GM21825 (cell line): ENCODE measurements at regions not wholly inside any gene's neighbourhood (a gene's known extent, or its start where the extent isn't known, plus 50 kb on each side); places are given as distances from the start of the nearest gene placed in this dataset.

Experiments used
- ATAC-seq: cut with Tn5 transposase; IDR thresholded peaks from one replicate; pipeline ENCODE4 v1.9.1; 2021; ENCODE audit warnings: mild to moderate bottlenecking, moderate library complexity; ENCODE audit not compliant: unreplicated experiment

DNA sequence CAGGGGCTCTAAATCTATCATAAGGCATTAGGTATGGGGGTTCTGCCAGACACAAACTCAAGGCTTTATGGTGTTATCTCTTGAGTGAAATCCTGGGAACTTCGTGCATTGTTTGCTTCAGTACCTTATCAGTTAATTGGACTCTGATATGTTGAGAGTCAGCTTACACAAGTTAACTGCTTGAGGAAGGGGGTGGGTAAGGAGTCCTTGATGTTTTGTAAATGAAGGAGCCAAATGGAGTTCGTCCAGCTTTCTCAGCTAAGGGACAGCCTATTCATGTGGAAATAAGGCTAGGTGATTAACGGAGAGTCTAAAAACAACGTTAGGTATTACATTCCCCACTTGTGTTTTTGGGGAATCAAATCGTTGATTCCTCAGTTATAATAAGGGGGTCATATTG lies 157.4 kb downstream of the TRIM27 start:
- no peak for ATAC-seq

DNA sequence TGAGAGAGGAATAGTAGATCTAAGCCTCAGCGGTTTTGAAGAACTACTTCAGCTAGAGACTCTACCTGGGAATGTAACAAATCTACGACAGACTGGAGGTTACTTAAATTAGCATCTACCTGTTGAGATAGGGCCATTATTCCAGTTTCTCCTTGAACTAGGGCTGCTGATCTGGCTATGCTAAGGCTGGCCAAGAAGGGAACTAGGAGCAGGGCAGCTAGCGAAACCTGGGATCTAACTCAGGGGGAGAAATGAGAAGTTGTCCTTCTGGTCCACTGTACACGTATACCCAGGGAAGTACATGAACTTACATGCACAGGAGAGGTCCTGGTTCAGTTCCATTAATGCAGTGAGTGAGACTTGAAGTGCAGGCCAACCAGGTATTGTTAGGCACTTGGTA lies 156.7 kb downstream of the TRIM27 start:
- no peak for ATAC-seq

- no peak for ATAC-seq
Observed at GRCh38 chr6:28767691-28768090, 156.1 kb downstream of the TRIM27 start.

DNA sequence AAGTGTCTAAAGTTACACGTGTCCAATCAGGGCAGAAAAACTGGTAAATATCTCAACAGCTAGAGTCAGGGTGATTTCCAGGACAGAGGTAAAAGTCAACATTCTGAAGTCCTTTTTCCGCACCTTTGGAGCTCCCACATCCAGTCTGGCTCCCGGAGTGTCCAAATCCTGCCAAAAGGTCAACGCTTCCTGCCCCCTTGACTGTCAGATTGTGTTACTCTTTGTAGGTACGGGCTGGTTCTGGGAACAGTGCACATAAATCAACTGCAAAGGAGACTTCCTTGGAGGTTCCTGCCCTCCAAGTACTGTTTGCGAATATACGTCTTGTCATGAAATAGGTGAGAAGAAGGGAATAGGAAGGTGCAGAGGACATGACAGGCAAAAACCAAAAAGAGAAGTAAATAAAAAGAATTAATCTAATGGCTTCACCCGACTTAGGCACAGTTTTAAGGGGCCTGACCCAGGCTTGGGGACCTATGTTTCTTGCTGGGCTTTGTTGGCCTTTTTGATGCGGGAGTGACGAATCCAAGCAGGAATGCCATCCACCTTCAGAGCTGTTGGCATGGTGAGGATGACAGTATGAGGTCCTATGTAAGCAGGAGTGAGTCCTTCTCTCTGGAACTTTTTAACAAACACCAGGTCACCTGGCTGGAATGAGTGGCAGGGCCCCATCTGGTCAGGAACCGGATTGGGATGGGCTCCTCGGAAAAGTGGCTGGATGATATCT lies 155.4 kb downstream of the TRIM27 start:
- ATAC-seq: no peak

DNA sequence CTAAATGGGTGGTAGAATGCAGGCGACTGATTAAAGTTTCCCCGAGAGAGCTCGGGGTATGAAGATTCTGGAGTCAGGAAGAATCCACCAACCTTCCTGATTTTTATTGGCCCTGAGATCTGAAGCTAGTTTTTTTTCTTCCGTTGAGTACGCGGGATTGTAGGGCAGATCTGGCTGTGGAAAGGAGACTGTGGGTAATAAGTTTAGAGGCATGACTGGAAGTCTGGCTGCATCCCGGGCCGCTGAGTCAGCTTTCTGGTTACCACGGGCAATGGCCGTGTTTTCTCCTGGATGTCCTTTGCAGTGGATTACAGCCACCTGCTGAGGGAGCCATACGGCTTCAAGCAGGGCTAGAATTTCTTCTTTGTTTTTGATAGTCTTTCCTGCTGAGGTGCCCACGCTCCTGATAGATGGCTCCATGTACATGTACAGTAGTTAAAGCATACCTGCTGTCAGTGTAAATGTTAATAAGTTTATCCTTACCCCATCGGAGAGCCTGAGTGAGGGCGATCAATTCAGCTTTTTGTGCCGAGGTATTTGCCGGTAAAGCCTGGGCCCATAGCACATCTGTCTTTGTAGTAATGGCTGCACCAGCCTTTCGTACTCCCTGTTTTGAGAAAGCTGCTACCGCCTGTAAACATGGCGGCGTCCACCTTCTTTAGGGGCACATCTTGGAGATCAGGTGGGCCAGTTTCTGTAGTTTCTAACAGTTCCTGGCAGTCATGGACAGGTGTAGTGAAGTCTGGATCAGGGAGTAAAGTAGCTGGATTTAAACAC lies 154.0 kb downstream of the TRIM27 start:
- no peak for ATAC-seq

DNA sequence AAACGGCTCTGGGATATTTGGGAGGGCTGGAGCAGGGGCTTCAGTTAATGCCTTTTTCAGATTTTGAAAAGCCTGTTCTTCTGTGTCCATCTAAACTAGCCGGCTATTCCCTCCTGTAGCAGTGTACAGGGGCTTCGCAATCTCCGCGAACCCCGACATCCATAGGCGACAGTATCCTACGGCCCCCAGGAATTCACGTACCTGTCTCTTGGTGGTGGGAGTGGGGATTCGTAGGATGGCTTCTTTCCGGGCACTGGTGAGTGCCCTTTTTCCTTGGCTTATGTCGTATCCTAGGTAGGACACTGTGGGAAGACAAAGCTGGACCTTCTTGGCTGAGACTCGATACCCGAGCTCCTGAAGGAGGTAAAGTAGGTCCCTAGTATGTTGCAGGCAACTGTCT lies 153.1 kb downstream of the TRIM27 start:
- ATAC-seq: no peak

- no peak for ATAC-seq
Observed at GRCh38 chr6:28771401-28772267, 152.2 kb downstream of the TRIM27 start.

DNA sequence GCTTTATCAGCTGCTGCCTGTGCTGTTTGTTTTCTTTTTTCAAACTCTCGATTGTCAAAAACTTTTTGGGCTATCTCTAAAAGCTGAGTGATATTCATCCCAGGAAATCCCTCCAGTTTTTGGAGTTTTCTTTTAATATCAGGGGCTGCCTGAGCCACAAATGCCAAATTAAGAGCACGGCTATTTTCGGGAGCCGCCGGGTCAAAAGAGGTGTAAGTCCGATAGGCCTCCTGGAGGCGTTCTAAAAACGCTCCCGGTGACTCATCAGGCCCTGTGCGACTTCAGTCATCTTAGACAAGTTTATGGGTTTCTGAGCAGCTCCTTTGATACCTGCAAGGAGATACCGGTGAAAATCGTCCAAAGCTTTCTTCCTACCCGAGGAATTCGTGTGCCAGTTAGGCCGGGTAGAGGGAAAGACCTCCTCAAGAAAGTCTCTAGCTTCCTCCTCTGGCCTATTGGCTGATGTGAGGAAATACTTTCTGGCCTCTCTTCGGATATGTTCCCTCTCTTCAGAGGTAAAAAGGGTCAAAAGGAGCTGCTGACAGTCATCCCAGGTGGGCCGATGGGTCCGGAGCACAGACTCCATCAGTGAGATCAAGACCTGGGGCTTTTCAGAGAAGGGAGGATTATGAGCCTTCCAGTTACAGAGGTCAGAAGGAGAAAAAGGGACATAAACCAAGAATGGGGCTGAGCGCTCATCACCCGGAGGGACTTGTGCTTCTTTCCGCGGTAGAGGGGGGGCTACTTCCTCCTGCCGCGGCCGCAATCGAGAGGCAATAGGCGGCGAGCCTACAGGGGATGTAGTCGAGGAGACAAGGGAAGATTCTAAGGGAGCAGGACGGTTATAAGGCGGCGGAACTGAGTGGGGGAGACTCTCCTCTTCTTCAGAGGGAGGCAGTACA lies 151.1 kb downstream of the TRIM27 start:
- no peak for ATAC-seq

- no peak for ATAC-seq
Observed at GRCh38 chr6:28774292-28775051, 149.3 kb downstream of the TRIM27 start.

- no peak for ATAC-seq
Observed at GRCh38 chr6:28775052-28775376, 148.8 kb downstream of the TRIM27 start.

GRCh38 chr6:28775405-28776129 lies 148.2 kb downstream of the TRIM27 start:
- ATAC-seq: no peak

- ATAC-seq: no peak
Observed at GRCh38 chr6:28776269-28777146, 147.3 kb downstream of the TRIM27 start.

- ATAC-seq: no peak
Observed at GRCh38 chr6:28777147-28777461, 146.7 kb downstream of the TRIM27 start.

DNA sequence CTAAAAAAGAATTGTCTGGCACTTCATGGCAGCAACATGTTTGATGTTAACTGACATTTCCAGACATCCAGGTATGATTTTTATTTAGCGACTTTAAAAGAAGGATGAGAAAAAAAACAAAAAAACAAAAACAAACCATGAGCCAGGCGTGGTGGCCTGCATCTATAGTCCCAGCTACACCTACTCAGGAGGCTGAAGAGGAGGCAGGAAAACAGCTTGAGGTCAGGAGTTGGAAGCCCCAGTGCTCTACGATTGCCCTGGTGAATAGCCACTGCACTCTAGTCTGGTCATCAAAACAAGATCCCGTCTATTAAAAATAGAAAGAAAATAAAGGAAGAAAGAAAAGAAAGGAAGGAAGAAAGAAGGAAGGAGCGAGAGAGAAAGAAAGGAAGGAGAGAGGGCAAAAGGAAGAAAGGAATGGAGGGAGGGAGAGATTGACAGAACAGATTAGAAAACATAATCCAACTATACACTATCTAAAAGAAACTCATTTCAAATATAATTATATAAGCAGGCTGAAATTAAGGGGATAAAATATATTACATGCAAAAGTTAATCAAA lies 141.6 kb downstream of the TRIM27 start:
- no peak for ATAC-seq

GRCh38 chr6:28785962-28786679 lies 137.7 kb downstream of the TRIM27 start:
- no peak for ATAC-seq

GRCh38 chr6:28789553-28790083 lies 134.2 kb downstream of the TRIM27 start:
- ATAC-seq: no peak

- ATAC-seq: no peak
Observed at GRCh38 chr6:28791002-28791383, 132.8 kb downstream of the TRIM27 start.
